DMS53 treated with DMSO at 0.1 percent for 48 hours (cell line): ENCODE measurements at regions not wholly inside any gene's neighbourhood (a gene's known extent, or its start where the extent isn't known, plus 50 kb on each side); places are given as distances from the start of the nearest gene placed in this dataset.

Source experiments
- DNase-seq: peaks from one replicate; lab custom pipeline; 2025; ENCODE audit not compliant: unreplicated experiment; lab: John Stamatoyannopoulos, UW

DNA sequence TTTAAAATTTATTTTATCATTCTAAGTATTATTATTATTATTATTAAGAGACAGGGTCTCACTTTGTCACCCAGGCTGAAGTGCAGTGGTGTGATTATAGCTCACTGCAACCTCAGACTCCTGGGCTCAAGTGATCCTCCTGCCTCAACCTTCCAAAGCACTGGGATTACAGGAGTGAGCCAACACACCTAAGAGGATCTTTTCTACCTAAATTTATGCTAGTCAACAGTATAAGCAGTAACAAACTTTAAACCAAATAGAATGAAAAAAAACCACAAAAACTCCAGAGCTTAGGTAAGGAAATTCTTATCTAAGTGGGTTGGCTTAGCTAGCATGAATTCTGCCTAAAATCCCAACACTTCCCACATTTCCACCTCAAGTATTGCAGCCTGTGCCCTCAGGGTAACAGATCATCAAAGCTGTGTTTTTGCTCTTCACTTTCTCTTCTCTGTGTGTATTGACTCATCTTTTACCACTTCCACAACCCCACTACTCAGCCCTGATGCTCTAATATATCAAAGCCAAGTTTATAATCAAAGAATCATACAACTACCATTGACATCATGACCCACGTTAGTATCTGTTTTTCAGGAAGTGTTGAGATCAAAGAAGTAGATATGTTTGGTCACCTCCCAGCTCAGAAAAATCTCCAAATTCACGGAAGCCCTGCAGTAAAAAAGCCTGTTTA, 93.7 kb upstream of the SPON1 start:
- no peak for DNase-seq

DNA sequence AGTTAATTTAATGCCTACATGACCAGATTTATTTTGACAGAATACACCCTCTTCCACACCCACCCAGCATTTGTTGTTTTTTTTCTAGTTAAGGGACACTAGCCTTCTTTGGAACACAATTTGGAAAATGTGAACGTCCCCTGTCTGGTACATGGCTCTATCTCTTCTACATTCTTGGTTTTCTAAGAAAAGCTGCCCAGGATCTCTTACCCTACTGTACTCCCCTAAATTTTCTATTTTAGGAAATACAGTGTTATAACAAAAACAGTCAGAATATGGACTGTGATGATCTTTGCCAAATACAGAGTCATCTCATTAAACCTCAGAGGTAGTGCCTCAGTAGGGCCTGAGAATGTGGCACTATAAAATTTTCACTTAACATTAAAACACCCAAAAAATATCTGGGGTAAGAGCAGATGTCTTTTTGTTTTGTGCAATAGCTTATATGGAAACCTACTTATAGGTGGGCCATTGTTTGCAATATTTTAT, 93.1 kb upstream of the SPON1 start:
- no peak for DNase-seq

DNA sequence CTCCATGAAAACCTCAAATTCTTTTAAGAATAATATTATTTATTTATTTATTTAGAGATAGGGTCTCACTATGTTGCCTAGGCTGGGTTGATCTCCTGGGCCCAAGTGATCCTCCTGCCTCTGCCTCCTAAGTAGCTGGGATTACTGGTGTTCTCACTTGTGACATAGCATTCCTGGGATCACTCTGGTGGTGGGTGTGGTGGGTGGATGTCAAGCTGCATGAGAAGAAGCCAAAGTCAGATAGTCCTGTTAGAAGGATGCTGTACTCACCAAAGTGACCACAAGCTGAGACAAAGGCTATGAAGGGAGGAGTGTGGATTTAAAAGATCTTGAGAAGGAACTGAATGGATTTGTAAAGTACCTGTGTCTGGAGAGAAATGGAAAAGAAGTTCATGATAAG, 87.9 kb upstream of the SPON1 start:
- no peak for DNase-seq

DNA sequence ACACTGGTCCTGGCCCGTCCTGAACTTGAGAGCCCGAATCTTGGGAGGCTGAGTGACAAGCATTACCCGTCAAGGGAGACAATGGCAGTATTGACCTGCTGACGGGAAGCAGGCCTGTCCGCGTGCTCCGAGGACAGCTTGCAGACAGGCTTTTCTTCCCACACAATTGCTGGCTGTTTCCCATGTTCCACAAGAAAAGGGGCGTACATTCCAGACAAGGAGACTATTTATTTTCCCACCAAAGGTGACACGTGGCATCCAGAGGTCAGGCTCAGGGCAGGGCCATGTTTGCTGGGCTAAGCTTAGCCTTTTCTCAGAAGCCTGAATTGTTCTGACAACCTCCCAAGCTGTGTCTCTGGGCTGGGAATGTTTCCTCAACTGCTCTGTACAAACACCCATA, 86.9 kb upstream of the SPON1 start:
- no peak for DNase-seq

DNA sequence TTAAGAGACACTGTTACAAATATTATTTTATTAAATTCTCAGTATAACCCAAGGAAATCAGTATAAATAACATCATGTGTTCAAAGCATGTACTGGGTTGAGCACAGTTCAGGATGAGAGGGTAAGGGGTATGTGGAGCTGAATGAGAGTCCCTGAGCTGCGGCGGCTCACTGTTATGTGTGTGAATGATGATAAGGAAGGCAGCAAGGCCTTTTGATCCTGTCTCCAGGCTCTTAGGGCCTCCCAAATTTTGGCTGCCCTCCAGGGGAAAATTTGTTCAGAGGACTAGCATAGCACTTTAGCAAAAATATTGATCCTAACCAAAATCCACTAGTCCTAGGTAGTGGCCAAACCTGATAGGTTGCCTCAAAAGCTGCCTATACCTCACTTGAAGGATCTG, 86.1 kb upstream of the SPON1 start:
- no peak for DNase-seq

DNA sequence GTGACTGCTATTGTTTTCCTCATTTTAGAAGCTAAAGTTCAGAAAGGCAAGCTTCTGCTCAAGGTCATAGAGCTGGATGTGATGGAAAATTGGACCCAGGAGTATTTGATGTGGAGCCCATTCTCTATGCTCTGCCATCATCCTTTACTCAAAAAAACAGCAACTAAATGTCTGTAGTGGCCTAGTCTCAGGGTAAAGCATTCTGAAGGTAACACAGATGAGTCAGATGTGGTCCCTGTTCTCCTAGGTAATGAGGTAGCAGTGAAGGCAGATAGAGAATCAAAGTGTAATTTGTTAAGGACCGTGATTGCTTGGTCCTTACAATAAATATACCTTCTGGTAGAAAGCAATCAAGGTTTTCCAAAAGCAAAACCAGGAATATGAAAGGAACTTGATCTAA, 84.4 kb upstream of the SPON1 start:
- no peak for DNase-seq

DNA sequence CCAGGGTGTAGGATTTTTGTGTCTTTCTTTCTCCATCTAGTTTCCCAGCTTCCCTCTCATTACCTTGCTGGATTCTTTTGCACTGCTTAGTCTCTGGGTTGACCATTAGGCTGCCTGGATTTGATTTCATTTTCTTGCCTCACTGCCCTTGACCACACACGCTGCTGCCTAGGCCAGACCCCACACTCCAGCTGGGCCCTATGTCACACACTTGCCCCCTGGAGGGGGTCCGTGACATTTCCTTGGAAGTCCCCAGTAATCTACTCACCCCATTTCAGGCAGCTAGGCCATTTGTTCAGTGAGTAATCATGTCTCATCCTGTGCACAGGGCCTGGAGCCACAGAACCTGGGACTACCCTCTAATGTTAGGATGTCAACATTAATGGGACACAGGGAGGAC, 81.9 kb upstream of the SPON1 start:
- no peak for DNase-seq

DNA sequence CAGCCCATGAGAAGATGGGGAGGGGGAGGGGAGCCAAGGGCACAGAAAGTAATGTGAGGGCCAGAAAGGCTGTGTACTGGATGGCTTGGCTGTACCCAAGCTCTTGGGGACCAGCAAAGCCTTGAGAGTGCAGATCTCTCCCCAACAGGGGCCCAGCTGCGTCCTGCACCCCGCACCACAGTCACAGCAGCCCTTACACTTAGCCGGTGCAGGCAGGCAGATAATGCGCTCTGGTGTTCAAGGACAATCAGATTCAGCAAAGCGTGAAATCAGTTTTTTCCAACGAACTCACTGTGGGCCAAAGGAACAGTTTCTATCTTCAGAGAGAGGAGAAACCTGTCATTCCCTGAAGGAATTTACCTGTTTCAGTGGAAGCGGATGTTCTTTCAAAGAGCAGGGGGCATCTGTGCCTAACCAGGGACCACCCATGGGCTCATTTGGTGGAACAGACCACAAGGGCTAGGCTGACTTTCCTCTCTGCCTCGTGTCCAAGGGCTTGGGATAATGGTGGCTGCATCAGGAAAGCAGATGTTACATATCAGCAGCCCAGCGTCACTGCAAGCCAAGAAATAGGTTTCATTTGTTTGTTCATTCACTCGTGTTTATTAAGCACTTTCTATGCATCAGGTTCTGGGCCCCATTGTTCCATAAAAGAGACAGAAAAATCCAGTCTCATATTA, 81.2 kb upstream of the SPON1 start:
- no peak for DNase-seq

DNA sequence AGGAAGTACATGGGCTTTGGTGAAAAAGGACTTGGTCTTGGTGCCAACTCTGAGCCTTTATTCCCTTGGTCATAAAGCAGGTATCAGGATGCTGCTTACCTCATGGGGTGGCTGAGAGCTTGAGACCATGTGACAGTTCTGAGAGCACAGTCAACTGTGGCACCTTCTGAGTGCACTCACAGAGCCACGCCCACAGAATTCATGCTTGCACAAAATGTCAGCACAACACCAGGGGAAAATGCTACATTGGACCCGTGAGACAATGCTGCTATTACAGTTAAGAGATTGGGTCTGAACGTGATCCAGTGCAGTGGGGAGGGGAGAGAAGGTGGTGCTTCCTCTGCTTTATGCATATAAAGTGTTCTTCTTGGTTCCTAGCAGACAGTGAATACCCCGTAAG, 79.5 kb upstream of the SPON1 start:
- DNase-seq, result peak; percentile 70

DNA sequence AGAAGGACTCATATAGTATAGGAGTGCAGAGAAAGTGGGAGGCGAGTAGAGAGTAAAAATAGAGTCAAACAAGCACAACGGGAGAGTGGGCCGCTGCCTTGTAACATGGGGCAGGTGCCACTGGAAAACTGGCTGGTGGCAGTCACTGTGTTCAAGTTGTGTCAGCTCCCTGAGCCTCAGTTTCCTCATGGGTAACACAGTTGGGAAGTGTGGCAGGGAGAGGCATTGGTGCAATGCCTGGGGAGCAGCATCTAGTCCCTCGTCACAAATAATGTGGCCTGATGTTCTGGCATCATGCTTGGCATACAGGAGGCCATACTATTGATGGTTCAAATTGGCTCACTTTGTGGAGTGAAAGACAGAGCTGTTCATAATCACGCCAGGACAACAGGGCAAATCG, 78.9 kb upstream of the SPON1 start:
- no peak for DNase-seq

DNA sequence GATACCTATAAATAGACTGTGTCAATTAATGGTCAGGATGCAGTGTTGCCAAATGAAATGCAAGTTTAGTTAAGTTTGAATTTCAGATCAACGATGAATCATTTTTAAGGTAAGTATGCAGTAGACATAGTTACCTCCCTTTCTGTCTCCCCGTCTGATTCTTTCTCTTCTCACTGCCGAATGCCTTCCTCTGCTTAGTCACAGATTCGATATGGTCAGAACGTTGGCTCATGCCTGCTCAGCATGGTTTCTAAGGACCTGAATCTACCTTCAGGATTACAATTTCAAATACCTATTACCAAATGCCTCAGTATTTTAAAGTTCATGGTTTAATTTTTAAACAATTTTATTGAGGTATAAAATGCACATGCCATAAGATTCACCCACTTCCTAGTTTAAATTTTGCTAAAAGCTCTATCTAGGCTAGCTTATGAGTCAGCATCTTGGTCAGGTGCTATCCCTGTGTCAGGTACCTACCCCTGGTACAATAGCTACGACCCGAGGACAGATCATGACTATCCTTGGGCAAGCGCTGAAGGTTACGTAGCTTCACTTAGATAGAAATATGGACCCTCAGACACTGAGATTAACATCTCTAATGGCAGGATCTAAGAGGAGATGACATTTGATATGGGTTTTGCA, 78.2 kb upstream of the SPON1 start:
- no peak for DNase-seq

DNA sequence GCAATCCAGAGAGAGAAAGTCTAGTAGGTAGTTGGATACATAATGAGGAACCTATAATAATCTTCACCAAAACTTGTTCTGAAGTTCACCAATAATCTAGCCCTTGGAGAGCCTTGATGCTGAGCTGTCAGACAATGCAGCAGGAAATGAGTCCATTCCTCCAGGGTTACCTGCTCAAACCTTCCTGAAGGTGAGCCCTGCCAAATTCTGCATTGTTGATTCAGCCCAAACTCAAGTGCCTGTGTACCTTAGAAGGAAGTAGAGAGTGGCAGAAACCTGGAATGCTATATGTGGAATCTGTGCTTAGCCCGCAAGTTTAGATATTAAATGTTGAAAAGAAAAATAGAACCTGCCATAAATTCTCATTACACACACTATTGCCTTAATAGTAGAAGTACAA, 77.4 kb upstream of the SPON1 start:
- no peak for DNase-seq

DNA sequence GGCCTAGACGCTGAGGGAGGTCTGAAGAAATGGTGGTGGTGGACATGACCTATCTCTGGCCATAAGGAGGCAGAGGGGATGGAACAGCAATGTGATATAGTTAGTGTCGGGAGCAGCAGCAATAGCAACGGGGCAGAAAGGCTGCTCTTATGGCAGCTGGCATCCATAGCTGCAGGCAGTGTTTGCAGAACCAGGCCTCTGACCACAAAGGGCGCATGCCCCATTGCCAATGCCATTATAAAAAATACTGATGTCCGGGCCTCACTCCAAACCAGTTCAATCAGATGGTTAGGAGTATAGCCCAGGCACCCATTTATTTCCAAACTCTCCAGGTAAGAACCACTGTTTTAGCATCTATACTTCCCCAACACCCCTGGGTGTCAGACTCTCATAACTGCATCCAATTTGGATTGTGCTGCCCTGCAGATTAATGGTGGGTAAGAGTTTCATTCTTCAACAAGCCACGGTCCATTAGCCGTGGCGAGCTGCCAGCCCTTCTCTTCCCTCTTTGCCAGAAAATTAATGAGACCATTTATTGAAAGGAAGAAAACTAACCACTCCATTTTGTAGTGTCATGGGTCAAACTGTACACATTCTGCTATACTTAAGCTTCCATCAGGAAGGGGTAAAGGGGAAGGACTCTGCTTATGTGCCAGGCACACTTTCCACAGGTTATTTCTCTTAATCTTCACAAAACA, 72.8 kb upstream of the SPON1 start:
- DNase-seq, result no peak

DNA sequence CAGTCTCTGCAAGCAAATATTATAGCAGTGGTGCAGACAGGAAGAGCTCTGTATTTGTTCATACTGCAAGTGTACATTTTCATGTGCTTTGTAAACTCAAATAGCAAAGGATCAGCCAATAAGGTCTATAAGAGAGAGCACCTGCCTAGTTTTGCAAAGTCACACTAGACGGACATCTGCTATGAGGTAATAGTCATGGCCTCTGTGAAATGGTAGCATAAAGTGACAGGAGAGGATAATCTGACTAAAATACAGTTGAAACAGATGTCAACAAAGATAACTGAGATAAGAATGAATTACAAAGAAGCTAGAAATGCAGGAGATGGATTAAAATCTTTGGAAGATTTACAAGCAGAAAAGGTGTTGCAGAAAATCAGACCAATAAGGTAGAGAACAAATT, 70.6 kb upstream of the SPON1 start:
- peak; percentile 94 for DNase-seq

DNA sequence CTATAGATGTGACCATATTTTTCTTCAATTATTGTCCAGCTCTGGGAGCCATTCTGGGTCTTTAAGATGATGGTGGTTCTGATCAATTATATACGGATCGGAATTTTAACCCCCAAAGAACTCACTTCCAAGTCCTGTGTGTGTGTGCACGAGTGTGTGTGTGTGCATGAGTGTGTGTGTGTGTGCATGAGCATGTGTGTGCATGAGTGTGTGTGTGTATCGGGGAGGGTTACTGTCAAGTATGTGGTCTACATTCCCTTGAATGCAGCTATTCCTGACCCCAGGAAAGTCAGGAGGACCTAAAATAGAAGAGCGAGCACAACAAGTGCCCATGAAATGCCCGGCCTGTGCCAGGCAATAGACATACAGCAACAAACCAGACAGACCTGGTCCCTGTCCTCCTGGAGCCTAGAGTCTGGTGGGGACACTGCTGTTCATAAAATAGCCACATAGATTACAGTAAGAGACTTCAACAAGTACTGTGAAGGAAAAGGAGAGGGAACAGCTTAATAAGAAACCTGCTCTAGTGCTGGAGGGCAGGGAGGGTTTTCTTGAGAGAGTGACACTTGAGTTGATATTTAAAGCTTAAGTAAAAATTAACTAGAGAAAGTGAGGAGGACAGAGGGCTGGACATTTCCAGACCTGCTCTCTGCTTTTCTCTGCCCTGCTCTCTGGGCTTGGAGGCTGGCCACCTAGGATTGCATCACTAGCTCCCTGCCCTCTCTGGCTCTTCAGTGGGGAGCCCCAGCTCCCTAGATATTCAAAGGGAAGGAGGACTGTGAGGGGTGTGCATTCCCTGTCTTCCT, 66.1 kb upstream of the SPON1 start:
- no peak for DNase-seq

DNA sequence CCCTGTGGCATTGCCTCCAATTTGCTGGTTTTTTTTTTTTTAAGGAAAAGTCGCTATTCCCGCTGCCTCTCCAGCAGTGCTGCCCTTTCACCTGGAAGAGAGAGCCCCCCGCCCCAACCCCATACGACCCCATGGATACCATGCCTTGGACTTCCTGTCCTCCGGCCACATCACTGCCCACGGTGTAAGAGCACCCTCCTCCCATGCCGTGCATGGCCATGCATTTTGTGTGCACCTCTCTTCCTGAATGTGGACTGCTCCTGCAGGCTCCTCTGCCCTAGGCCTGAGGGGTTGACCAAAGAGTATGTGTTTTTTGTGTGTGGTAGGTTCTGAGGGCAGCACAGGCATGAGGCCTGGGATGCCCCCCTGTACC, 65.6 kb upstream of the SPON1 start:
- DNase-seq, result no peak

DNA sequence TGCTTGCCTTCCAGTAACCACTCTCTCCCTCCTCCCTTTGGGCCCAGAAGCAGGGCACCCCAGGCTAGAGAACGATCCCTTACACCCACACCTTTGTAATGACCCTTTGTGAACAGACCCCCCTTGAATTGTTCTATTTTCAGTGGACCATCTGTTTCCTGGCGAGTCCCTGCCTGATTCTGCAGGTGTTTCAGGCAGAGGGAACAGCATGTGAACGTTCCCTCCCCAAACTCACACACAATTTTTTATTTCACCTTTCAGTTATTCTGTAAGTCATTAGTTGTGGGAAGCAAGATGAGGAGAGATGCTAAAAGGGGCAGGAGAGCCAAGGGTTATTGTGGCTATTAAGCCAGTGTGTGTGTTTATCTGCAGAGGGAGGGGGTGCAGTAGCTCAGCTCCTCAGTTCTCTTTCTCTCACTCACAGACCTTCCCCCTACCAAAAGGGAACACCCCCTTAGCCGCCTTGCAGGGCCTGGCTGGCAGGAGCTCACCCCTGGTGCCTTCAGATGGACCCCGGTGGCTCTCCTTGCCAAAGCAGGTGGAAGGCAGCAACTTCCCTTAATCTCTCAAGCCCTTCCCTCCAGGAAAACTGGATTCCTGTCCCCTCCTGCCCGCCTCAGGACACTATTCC, 64.8 kb upstream of the SPON1 start:
- no peak for DNase-seq

DNA sequence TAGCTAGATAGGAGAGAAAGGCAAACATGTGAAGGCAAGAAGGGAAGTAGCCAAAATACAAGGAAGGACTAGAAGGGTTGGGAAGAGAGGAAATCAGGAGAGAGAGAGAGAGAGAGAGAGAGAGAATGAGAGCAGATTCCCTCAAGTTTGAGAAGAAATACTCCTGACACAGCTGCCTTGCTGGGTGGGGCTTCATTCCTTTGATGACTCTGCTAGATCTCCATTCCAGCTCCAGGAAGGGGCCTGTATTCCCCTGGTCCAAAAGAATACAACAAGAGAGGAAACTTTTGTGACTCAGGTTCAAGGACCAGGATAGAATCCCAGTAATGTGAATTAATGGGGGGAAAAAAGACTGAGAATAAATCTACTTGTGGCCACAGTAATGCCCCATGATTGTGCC, 62.9 kb upstream of the SPON1 start:
- DNase-seq, result no peak

DNA sequence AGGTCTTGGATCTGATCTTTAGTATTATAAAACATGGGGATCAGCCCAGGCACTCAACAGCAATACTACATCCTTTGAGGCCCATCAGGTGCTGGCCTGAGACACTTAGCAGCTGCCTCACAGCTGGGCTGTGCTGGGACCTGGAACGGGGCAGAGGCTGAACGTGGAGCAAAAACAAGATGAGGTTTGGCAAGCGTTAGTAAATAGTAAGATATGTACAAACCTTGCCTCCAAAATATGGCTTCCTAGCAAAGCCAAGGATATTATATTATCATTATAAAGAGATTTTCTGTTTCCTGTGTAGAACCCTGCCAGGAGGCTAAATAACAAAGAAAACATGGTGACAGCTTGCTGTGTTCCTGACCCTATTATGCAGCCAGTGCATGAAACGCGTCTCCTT, 60.0 kb upstream of the SPON1 start:
- DNase-seq, result no peak

DNA sequence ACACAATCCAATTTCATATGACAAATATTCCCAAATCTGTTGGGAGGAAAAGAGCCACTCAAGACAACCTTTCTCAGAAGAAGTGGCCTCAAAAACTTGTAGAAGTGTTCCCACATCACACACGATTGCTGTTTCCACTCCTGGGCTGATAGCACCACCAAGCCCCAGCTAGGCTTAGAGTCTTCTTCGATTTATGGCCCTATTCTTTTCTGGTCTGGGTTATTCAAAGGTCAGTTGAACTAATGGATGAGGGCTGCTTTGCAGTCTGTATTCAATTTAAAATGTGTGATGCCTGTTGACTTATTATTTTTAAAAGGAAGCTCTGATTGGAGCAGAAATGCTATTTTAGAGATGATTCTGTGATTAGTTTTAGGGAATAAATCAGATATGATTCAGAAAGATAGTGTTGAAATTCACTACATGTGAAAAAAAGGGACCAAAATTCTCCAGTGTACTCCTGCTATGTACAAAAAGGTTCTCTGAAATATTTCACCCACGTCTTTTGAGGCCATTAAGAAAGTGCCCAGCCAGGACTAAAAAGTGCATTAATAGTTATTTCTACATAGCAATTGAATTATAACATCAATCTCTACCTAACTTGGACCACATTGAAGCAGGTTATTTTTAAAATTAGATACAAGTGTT, 57.3 kb upstream of the SPON1 start:
- DNase-seq, result no peak
